GM10248 (cell line): ENCODE measurements at regions not wholly inside any gene's neighbourhood (a gene's known extent, or its start where the extent isn't known, plus 50 kb on each side); places are given as distances from the start of the nearest gene placed in this dataset.

Source experiments
- CTCF ChIA-PET: fragments of 300-600 bp; sonication (Branson Sonifier 250); formaldehyde crosslinking; extraction: SDS; loops from one replicate; lab custom pipeline; 2021; ENCODE audit warnings: antibody characterized with exemption; lab: Yijun Ruan, JAX
- POLR2A ChIA-PET: fragments of 350-650 bp; sonication (Branson Sonifier 250); formaldehyde crosslinking; extraction: SDS; loops from one replicate; lab custom pipeline; 2020; ENCODE audit warnings: antibody characterized with exemption; lab: Yijun Ruan, JAX
- DNase-seq: peaks from one replicate; pipeline ENCODE4 v3.0.0; 2012; ENCODE audit errors: extremely low spot score
- CTCF ChIP-seq: IDR thresholded peaks from 2 replicates; pipeline ENCODE4 v1.5.1; 2012; ENCODE audit warnings: mild to moderate bottlenecking, low read depth; ENCODE audit errors: extremely low read depth, missing control alignments, control extremely low read depth

DNA sequence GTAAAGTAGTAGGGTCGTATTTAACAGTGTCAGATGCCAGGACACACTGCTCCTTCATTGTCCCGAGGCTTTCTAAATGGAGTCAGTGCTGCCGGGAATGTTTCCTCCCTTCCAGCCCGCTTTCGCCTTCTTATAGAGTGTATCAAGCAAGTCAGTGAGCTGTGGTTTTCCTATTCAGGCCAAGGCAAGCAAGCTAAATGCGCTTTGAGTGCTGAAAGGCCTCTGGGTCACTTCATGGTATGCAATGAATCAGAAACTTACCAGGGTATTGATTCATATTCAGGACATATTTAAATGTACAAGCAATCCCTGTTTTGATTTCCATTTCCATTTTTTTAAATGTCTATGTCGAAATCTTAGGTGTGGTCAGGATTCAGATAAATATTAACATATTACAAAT lies 327.9 kb upstream of the SOX9 start:
- no peak for TF ChIP-seq CTCF
- ChIA-PET POLR2A (no interaction called here), CTCF (no interaction called here)
- no peak for DNase-seq

DNA sequence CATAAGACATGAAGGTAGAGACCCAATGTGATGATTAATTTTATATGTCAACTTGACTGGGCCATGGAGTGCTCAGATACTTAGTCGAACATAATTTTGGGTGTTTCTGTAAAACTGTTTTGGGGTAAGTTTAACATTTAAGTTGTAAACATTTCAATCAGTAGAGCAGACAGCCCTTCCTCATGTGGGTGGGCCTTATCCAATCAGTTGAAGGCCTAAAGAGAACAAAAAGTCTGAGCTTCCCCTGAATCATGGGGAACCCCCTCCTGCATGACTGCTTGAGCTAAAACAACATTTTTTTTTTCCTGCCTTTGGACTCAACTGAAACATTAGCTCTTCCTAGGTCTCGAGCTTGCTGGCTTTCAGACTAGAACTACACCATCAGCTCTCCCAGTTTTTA lies 327.3 kb upstream of the SOX9 start:
- ChIA-PET CTCF (no interaction called here), POLR2A (no interaction called here)
- DNase-seq, result no peak
- TF ChIP-seq CTCF, result no peak

DNA sequence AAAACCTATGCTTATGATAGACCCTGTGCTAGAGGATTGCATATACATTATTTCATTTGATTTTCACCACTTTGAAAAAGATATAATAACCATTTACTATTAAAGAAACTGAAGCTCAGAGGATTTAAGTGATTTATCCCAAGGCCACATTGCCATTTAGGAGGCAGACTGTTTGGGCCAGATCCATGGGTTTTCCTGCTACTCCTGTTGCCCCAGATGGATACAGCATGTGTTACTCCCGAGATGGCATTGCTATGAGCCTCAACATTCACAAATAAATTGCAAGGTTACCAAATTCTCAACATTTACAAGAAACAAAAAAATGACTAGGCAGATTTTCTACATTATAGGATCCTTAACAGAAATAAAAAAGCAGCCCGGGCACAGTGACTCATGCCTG lies 322.1 kb upstream of the SOX9 start:
- POLR2A ChIA-PET, result no interaction called here
- TF ChIP-seq CTCF, result no peak
- no peak for DNase-seq
- CTCF ChIA-PET, result no interaction called here

- TF ChIP-seq CTCF, result no peak
- CTCF ChIA-PET, result interaction anchor here (0.7 kb wide), 1 partner anchor 757 kb away, joined by 3 read pairs; no protein-coding TSS in a partner anchor
- POLR2A ChIA-PET, result no interaction called here
- DNase-seq, result no peak
These were observed 321.2 kb upstream of the SOX9 start for GRCh38 chr17:71799657-71800056.

DNA sequence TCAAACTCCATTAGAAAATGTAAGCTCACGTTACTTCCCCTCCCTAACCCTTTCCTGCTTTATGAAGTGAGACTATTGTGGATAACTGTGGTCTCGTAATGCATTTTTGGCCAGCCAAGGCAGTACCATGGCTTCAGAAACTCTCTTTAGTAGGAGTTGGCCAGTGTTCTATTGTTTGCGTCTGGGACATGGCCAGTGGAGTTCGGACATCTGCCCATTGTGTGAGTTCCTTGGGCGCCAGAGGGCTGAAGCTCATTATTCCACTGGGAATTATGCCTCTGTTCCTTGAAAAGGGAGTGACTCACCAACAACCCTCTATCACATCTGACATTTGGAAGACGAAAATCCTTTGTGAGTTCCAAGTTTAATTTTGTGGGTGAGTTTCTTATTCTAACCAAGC lies 319.5 kb upstream of the SOX9 start:
- no peak for TF ChIP-seq CTCF
- ChIA-PET CTCF (interaction anchor here (1.7 kb wide), 1 partner anchor 9 kb away, joined by 6 read pairs; no protein-coding TSS in a partner anchor), POLR2A (no interaction called here)
- DNase-seq, result no peak

GRCh38 chr17:71802663-71803062 lies 318.2 kb upstream of the SOX9 start:
- no peak for DNase-seq
- TF ChIP-seq CTCF, result no peak
- ChIA-PET CTCF (interaction anchor here (1.0 to 1.7 kb wide), 2 partner anchors 11 to 14 kb away, joined by 3 to 6 read pairs; no protein-coding TSS in a partner anchor), POLR2A (no interaction called here)
